Activated gamma-delta T cell treated with Interleukin-2 at 50 U/mL for 16 hours (primary cell): ENCODE measurements at regions not wholly inside any gene's neighbourhood (a gene's known extent, or its start where the extent isn't known, plus 50 kb on each side); places are given as distances from the start of the nearest gene placed in this dataset.

ENCODE experiments used
- DNase-seq: peaks from one replicate; pipeline ENCODE4 v3.0.0-alpha.2; 2020

DNA sequence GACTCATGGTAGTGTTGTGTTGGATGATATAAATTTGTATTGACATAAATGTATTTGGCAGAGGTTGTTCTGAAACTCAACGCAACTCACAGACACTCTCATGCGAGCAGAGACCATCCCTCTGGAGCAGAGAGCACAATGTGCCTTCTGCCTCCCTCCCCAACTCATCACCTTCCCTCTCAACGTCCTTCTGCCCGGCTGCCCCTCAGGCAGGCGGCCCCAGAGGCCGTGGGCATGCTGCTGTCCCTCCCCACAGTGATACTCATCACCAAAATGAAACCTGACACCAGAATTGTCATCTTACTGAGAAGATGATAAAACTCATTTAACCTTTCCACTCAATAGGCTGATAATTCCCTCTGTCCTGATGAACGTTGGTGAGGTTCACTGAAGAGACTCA, 260.6 kb downstream of the ETS1 start:
- DNase-seq, result no peak

- DNase-seq, result peak; percentile 80
Measured at GRCh38 chr11:128324531-128325141, 262.7 kb downstream of the ETS1 start.

GRCh38 chr11:128324051-128324481, 263.3 kb downstream of the ETS1 start:
- peak; percentile 42 for DNase-seq

DNA sequence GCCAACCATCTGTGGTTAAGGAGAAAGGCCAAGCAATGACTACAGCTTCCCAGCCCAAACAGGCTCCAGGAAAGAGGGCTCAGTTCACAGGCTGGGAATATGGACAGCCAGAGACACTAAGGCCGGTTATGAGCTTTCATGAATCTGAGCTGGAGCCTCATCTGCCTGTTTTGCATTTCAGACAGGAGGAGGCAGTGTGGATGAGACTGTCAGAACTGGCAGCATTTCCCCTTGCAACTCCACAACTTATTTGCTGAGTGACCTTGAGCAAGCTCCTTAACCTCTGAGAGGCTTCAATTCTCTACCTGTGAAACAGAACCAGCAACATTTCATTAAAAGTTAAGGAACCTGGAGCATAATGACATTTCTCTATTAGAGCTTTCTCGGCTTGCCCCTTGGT, 264.0 kb downstream of the ETS1 start:
- no peak for DNase-seq

DNA sequence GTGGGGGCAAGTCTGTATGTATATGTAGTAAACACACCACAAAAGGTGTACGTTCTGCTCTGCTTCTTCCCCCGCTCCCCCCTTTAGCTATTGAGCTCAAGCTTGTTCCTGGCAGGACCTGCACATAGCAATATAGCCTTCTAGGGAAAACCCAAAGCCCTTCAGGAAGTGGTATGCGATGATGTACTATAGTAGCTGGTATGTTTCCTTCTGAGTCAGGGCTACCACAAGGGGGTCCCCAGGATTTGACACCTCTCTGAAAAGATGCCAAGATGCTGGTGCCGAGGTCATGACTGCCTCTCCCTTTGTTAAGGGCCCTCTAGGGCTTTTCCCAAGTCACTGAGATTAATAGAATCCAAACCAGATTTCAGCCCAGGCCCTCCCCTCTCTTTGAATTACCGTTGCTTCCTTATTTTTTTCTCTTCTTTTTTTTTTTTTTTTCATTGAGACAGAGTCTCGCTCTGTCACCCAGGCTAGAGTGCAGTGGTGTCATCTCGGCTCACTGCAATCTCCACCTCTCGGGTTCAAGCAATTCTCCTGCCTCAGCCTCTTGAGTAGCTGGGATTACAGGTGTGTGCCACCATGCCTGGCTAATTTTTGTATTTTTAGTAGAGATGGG, 268.4 kb downstream of the ETS1 start:
- peak; percentile 59 for DNase-seq

GRCh38 chr11:128316541-128317227, 270.7 kb downstream of the ETS1 start:
- no peak for DNase-seq

DNA sequence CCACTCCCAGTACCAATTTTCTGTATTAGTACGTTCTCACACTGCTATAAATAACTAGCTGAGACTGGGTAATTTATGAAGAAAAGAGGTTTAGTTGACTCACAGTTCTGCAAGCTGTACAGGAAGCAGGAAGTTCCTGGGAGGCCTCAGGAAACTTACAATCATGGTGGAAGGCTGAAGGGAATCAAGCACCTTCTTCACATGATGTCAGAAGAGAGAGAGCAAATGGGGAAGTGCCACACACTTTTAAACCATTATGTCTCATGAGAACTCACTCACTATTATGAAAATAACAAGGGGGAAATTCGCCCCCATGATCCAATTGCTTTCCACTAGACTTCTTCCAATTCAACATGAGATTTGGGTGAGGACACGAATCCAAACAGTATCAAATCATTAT, 271.4 kb downstream of the ETS1 start:
- DNase-seq, result no peak

- no peak for DNase-seq
Measured at GRCh38 chr11:128313931-128314330, 273.4 kb downstream of the ETS1 start.

GRCh38 chr11:128311742-128312719, 275.3 kb downstream of the ETS1 start:
- DNase-seq, result no peak

DNA sequence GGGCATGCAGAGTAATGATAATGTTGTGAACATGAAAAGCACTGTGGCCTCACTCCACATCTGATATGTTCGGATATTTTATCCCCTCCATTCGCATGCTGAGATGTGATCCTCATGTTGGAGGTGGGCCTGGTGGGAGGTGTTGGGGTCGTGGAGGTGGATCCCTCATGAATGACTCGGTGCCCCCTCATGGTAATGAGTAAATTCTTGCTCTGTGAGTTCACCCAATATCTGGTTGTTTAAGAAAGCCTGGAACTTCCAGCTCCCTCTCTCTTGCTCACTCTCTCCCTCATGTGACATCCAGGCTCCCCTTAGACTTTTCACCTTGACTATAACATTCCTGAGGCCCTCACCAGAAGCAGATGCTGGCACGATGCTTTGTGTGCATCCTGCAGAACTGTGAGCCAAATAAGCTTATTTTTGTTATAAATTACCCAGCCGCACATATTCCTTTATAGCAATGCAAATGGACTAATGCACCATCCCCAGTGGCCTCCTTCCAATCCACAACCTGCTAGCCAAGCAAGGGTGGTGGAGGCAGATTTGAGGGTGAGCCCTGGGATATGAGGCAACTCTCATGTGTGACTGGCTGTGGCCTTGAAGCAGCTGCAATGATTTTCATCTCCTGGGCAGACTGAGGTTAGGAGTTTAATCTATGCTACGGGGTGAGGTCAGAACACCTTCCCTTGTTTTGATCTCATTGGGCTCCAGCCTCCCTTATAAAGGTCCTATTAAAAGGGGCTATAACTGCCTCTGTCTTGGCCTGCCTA, 276.5 kb downstream of the ETS1 start:
- no peak for DNase-seq

DNA sequence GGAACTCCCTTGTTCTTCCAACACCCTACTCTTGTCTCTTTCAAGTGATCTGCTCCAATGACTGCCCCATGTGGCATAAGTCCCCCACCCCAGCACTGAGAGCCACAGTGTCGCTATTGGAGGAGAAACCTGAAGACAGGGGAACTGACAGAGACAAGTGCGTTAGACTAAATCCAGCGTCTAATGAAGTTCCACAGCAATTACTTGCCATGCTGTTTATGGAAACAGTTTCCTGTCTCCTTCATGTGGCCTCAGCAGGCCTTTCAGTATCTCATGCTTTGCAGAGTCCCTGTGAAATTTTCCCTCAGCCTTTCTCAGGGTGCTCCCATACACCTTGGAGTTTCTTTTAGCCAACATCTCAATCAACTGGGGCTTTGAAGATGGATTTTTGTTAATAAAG, 277.4 kb downstream of the ETS1 start:
- no peak for DNase-seq

- DNase-seq, result no peak
Measured at GRCh38 chr11:128308794-128309193, 278.6 kb downstream of the ETS1 start.

GRCh38 chr11:128305588-128305987, 281.8 kb downstream of the ETS1 start:
- no peak for DNase-seq

- no peak for DNase-seq
Measured at GRCh38 chr11:128304666-128305485, 282.5 kb downstream of the ETS1 start.

GRCh38 chr11:128304116-128304515, 283.2 kb downstream of the ETS1 start:
- DNase-seq, result no peak

DNA sequence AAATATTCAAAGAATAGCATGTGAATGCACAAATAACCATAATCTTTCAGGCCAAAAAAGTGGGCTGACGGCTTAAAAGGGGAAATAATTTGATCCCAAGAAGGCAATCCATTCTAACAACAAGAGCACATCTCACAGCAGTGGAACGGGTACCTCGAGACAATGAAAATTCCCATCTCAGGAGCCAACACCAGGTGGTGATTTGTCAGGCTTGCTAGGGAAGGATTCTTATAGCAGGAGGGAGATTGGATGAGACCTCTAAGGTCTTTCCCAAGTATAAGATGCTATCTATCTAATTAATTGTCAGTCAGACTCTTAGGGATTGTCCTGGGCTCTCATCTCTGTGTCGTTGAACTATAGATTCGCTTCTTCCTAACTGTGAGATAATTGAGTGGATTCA, 284.0 kb downstream of the ETS1 start:
- DNase-seq, result no peak

DNA sequence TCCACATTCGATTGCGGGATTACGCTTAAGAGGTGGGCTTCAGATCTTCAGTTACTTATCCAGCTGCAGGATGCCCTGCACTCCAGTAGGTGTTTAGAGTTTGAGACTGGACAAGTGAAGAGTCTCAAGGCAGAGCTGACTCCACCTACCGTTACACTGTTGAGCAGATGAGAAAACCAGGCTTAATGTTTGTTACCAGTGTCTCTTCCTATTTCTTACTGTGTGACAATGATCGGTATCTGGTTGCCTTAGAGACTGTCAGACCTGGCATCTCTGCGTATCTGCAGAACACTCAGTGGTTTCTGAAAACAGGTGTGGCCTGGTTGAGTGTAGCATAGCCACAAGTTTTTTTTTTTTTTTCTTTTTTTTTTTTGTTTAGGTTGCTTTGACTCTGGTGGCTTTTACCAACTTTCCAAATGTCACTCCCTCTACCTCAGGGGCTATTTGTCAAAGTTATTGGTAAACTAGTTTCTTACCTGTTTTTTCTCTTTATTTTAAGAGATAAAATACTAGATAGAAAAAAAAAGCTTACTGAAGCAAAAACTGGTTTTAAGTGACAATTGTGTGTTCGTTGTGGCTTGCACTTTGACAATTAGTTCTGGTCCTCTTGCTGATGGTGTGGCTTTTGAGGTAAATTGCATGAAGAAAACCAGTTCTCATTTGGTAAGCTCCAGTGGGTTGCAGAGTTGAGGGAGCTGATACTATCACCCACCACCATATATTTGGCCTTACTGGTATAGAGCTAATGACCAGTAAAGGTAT, 284.8 kb downstream of the ETS1 start:
- DNase-seq, result peak; percentile 70

GRCh38 chr11:128301756-128302155, 285.6 kb downstream of the ETS1 start:
- DNase-seq, result no peak

- DNase-seq, result no peak
Measured at GRCh38 chr11:128300785-128301184, 286.6 kb downstream of the ETS1 start.

DNA sequence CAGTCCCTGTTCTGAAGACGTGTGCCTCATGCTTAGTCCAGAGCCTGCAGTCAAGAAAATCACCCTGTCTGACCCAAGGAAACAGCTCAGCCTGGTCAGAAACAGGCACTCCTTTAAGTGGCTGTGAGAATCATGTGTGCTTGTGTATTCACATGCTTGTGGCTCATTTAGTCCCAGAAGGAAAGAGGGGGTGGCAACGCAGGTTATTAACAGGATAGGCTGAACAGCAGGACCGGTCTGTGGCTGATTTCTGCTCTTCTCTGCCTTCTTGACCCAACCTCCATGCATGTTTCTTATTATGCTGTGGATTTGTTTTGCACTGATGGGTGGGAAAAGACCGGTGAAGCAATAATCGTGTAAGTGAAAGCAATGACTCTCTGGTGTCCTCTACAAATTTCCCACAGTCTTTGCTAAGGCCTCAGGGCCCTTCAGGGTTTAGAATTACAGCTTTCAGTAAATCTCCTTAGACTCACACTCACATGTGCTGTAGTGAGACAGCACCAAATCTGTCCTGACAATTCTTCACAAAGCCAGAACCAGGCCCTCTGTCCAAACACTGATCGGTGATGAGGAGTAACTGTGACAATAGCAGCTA, 288.1 kb downstream of the ETS1 start:
- no peak for DNase-seq
